ENCODE measurements at regions not wholly inside any gene's neighbourhood (a gene's known extent, or its start where the extent isn't known, plus 50 kb on each side); places are given as distances from the start of the nearest gene placed in this dataset.

- Histone ChIP-seq H3K27me3 (ENCODE audit: control insufficient read depth in 1 of 2, insufficient read depth in 2 of 2, low read length in 2 of 2) (no peaks in the 10 kb centered on the region), H3K36me3 (ENCODE audit: control insufficient read depth in 2 of 2, insufficient read depth in 2 of 2, low read length in 1 of 2) (no peaks in the 10 kb centered on the region), H3K4me3 (ENCODE audit: low read depth in 1 of 2, low read length in 2 of 2) (no peak overlapping the region), H3K9me3 (ENCODE audit: control insufficient read depth in 2 of 2, insufficient read depth in 1 of 2, low read depth in 1 of 2, low read length in 1 of 2) (no peaks in the 10 kb centered on the region), H3K4me1 (ENCODE audit: control insufficient read depth in 2 of 2, insufficient read depth in 2 of 2, low read length in 1 of 2) (no peaks in the 10 kb centered on the region), H3K27ac (ENCODE audit: low read depth in 2 of 2, low read length in 1 of 2) (no peak overlapping the region)
- 89 to 93% methylated on average over 11 of the region's 11 CpGs for WGBS, 2 donors
Measured at GRCh38 chr4:30835044-30835443, 114.9 kb downstream of the PCDH7 start.

GRCh38 chr4:30836231-30836630 lies 116.1 kb downstream of the PCDH7 start:
- Histone ChIP-seq H3K36me3 (ENCODE audit: control insufficient read depth in 2 of 2, insufficient read depth in 2 of 2, low read length in 1 of 2) (no peaks in the 10 kb centered on the region), H3K9me3 (ENCODE audit: control insufficient read depth in 2 of 2, insufficient read depth in 1 of 2, low read depth in 1 of 2, low read length in 1 of 2) (no peaks in the 10 kb centered on the region), H3K27me3 (ENCODE audit: control insufficient read depth in 1 of 2, insufficient read depth in 2 of 2, low read length in 2 of 2) (no peaks in the 10 kb centered on the region), H3K4me1 (ENCODE audit: control insufficient read depth in 2 of 2, insufficient read depth in 2 of 2, low read length in 1 of 2) (no peaks in the 10 kb centered on the region), H3K4me3 (ENCODE audit: low read depth in 1 of 2, low read length in 2 of 2) (no peak overlapping the region), H3K27ac (ENCODE audit: low read depth in 2 of 2, low read length in 1 of 2) (no peak overlapping the region)
- 19 to 30% methylated on average over 1 of the region's 1 CpG for WGBS, 2 donors

- no peak overlapping the region for H3K4me3 ChIP-seq (ENCODE audit: low read depth in 1 of 2, low read length in 2 of 2)
- no peaks in the 10 kb centered on the region for H3K4me1 ChIP-seq (ENCODE audit: control insufficient read depth in 2 of 2, insufficient read depth in 2 of 2, low read length in 1 of 2)
- no peaks in the 10 kb centered on the region for H3K9me3 ChIP-seq (ENCODE audit: control insufficient read depth in 2 of 2, insufficient read depth in 1 of 2, low read depth in 1 of 2, low read length in 1 of 2)
- 44 to 45% methylated on average over 2 of the region's 2 CpGs for WGBS, 2 donors
- H3K27me3 ChIP-seq (ENCODE audit: control insufficient read depth in 1 of 2, insufficient read depth in 2 of 2, low read length in 2 of 2) = no peaks in the 10 kb centered on the region
- H3K36me3 ChIP-seq (ENCODE audit: control insufficient read depth in 2 of 2, insufficient read depth in 2 of 2, low read length in 1 of 2) = no peaks in the 10 kb centered on the region
- no peak overlapping the region for H3K27ac ChIP-seq (ENCODE audit: low read depth in 2 of 2, low read length in 1 of 2)
Measured at GRCh38 chr4:30837131-30837539, 117.0 kb downstream of the PCDH7 start.

- Histone ChIP-seq H3K4me3 (ENCODE audit: low read depth in 1 of 2, low read length in 2 of 2) (no peak overlapping the region), H3K27me3 (ENCODE audit: control insufficient read depth in 1 of 2, insufficient read depth in 2 of 2, low read length in 2 of 2) (no peaks in the 10 kb centered on the region), H3K9me3 (ENCODE audit: control insufficient read depth in 2 of 2, insufficient read depth in 1 of 2, low read depth in 1 of 2, low read length in 1 of 2) (no peaks in the 10 kb centered on the region), H3K36me3 (ENCODE audit: control insufficient read depth in 2 of 2, insufficient read depth in 2 of 2, low read length in 1 of 2) (no peaks in the 10 kb centered on the region), H3K27ac (ENCODE audit: low read depth in 2 of 2, low read length in 1 of 2) (no peak overlapping the region), H3K4me1 (ENCODE audit: control insufficient read depth in 2 of 2, insufficient read depth in 2 of 2, low read length in 1 of 2) (no peaks in the 10 kb centered on the region)
- 68 to 75% methylated on average over 2 of the region's 2 CpGs for WGBS, 2 donors
Measured at GRCh38 chr4:30837861-30838260, 117.7 kb downstream of the PCDH7 start.

- WGBS, 2 donors = 57 to 71% methylated on average over 3 of the region's 3 CpGs
- H3K4me3 ChIP-seq (ENCODE audit: low read depth in 1 of 2, low read length in 2 of 2) = no peak overlapping the region
- no peaks in the 10 kb centered on the region for H3K9me3 ChIP-seq (ENCODE audit: control insufficient read depth in 2 of 2, insufficient read depth in 1 of 2, low read depth in 1 of 2, low read length in 1 of 2)
- no peaks in the 10 kb centered on the region for H3K4me1 ChIP-seq (ENCODE audit: control insufficient read depth in 2 of 2, insufficient read depth in 2 of 2, low read length in 1 of 2)
- H3K36me3 ChIP-seq (ENCODE audit: control insufficient read depth in 2 of 2, insufficient read depth in 2 of 2, low read length in 1 of 2) = no peaks in the 10 kb centered on the region
- no peak overlapping the region for H3K27ac ChIP-seq (ENCODE audit: low read depth in 2 of 2, low read length in 1 of 2)
- H3K27me3 ChIP-seq (ENCODE audit: control insufficient read depth in 1 of 2, insufficient read depth in 2 of 2, low read length in 2 of 2) = no peaks in the 10 kb centered on the region
Measured at GRCh38 chr4:30838331-30838730, 118.2 kb downstream of the PCDH7 start.

- Histone ChIP-seq H3K27me3 (ENCODE audit: control insufficient read depth in 1 of 2, insufficient read depth in 2 of 2, low read length in 2 of 2) (no peaks in the 10 kb centered on the region), H3K27ac (ENCODE audit: low read depth in 2 of 2, low read length in 1 of 2) (no peak overlapping the region), H3K4me1 (ENCODE audit: control insufficient read depth in 2 of 2, insufficient read depth in 2 of 2, low read length in 1 of 2) (no peaks in the 10 kb centered on the region), H3K4me3 (ENCODE audit: low read depth in 1 of 2, low read length in 2 of 2) (no peak overlapping the region), H3K9me3 (ENCODE audit: control insufficient read depth in 2 of 2, insufficient read depth in 1 of 2, low read depth in 1 of 2, low read length in 1 of 2) (no peaks in the 10 kb centered on the region), H3K36me3 (ENCODE audit: control insufficient read depth in 2 of 2, insufficient read depth in 2 of 2, low read length in 1 of 2) (no peaks in the 10 kb centered on the region)
- WGBS, 2 donors = 32 to 50% methylated on average over 6 of the region's 6 CpGs
Measured at GRCh38 chr4:30839583-30840520, 119.7 kb downstream of the PCDH7 start.

GRCh38 chr4:30840571-30840970 lies 120.4 kb downstream of the PCDH7 start:
- Histone ChIP-seq H3K4me3 (ENCODE audit: low read depth in 1 of 2, low read length in 2 of 2) (no peak overlapping the region), H3K4me1 (ENCODE audit: control insufficient read depth in 2 of 2, insufficient read depth in 2 of 2, low read length in 1 of 2) (no peaks in the 10 kb centered on the region), H3K9me3 (ENCODE audit: control insufficient read depth in 2 of 2, insufficient read depth in 1 of 2, low read depth in 1 of 2, low read length in 1 of 2) (no peaks in the 10 kb centered on the region), H3K27ac (ENCODE audit: low read depth in 2 of 2, low read length in 1 of 2) (no peak overlapping the region), H3K36me3 (ENCODE audit: control insufficient read depth in 2 of 2, insufficient read depth in 2 of 2, low read length in 1 of 2) (no peaks in the 10 kb centered on the region), H3K27me3 (ENCODE audit: control insufficient read depth in 1 of 2, insufficient read depth in 2 of 2, low read length in 2 of 2) (no peaks in the 10 kb centered on the region)
- 48 to 50% methylated on average over 3 of the region's 3 CpGs for WGBS, 2 donors

- Histone ChIP-seq H3K36me3 (ENCODE audit: control insufficient read depth in 2 of 2, insufficient read depth in 2 of 2, low read length in 1 of 2) (no peaks in the 10 kb centered on the region), H3K27me3 (ENCODE audit: control insufficient read depth in 1 of 2, insufficient read depth in 2 of 2, low read length in 2 of 2) (no peaks in the 10 kb centered on the region), H3K4me3 (ENCODE audit: low read depth in 1 of 2, low read length in 2 of 2) (no peak overlapping the region), H3K4me1 (ENCODE audit: control insufficient read depth in 2 of 2, insufficient read depth in 2 of 2, low read length in 1 of 2) (no peaks in the 10 kb centered on the region), H3K27ac (ENCODE audit: low read depth in 2 of 2, low read length in 1 of 2) (no peak overlapping the region), H3K9me3 (ENCODE audit: control insufficient read depth in 2 of 2, insufficient read depth in 1 of 2, low read depth in 1 of 2, low read length in 1 of 2) (no peaks in the 10 kb centered on the region)
- WGBS, 2 donors = 94% methylated on average over 1 of the region's 1 CpG
Measured at GRCh38 chr4:30842142-30842541, 122.0 kb downstream of the PCDH7 start.

GRCh38 chr4:30842689-30843088 lies 122.5 kb downstream of the PCDH7 start:
- no peak overlapping the region for H3K27ac ChIP-seq (ENCODE audit: low read depth in 2 of 2, low read length in 1 of 2)
- WGBS, 2 donors = 89 to 94% methylated on average over 6 of the region's 6 CpGs
- H3K36me3 ChIP-seq (ENCODE audit: control insufficient read depth in 2 of 2, insufficient read depth in 2 of 2, low read length in 1 of 2) = no peaks in the 10 kb centered on the region
- H3K9me3 ChIP-seq (ENCODE audit: control insufficient read depth in 2 of 2, insufficient read depth in 1 of 2, low read depth in 1 of 2, low read length in 1 of 2) = no peaks in the 10 kb centered on the region
- no peaks in the 10 kb centered on the region for H3K27me3 ChIP-seq (ENCODE audit: control insufficient read depth in 1 of 2, insufficient read depth in 2 of 2, low read length in 2 of 2)
- H3K4me1 ChIP-seq (ENCODE audit: control insufficient read depth in 2 of 2, insufficient read depth in 2 of 2, low read length in 1 of 2) = no peaks in the 10 kb centered on the region
- H3K4me3 ChIP-seq (ENCODE audit: low read depth in 1 of 2, low read length in 2 of 2) = no peak overlapping the region

Measured in esophagus (tissue), 2 donors.